ENCODE measurements at regions not wholly inside any gene's neighbourhood (a gene's known extent, or its start where the extent isn't known, plus 50 kb on each side); places are given as distances from the start of the nearest gene placed in this dataset.

DNA sequence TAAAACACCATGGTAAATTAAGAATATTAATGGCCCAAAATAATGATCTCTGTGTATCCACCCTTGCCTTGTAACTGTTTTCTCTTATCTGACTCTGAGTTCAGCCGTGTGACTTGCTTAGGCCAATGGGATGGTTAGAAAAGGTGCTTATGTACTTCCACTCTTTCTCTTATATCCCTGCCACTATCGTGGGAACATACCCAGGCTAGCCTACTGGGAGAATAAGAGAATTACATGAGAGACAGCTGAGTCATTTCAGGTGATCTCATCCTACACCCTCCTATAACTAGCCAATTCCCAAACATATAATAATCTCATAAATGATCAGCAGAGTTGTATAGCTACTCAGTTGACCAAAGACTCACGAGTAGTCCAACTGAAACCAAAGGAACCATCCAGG, 98.3 kb upstream of the ABI3BP start:
- Histone ChIP-seq H3K4me1 (ENCODE audit: control insufficient read depth, insufficient read depth, low read depth, low read length) (no peaks in the 10 kb centered on the region), H3K4ac (ENCODE audit: low read depth in 1 of 2, low read length in 2 of 2) (no peak overlapping the region), H3K4me3 (ENCODE audit: insufficient read depth in 1 of 2, low read depth in 1 of 2, low read length in 2 of 2) (no peak overlapping the region), H2AK5ac (ENCODE audit: low read length, severe bottlenecking) (no peak overlapping the region), H3K9me3 (ENCODE audit: control insufficient read depth, low read length) (no peaks in the 10 kb centered on the region), H3K27ac (ENCODE audit: low read length, poor library complexity, severe bottlenecking) (no peak overlapping the region), H3K18ac (ENCODE audit: low read depth in 1 of 2, low read length in 2 of 2) (no peak overlapping the region), H3K36me3 (ENCODE audit: control insufficient read depth in 1 of 2, insufficient read depth in 2 of 2, low read depth in 1 of 2, low read length in 2 of 2) (no peaks in the 10 kb centered on the region), H2BK12ac (ENCODE audit: low read length in 2 of 2) (no peak overlapping the region), H4K91ac (ENCODE audit: low read length) (no peak overlapping the region), H3K27me3 (ENCODE audit: control insufficient read depth in 1 of 2, insufficient read depth in 1 of 2, low read length in 2 of 2) (no peaks in the 10 kb centered on the region), H3K79me1 (replicated peaks; ENCODE audit: low read length, poor library complexity, severe bottlenecking) (no peaks in the 10 kb centered on the region), H2AFZ (ENCODE audit: low read depth, low read length) (no peak overlapping the region), H3K23ac (ENCODE audit: low read length in 2 of 2) (no peak overlapping the region), H4K8ac (ENCODE audit: low read length) (no peak overlapping the region), H3K9ac (ENCODE audit: low read length) (no peak overlapping the region), H2BK120ac (ENCODE audit: low read depth, low read length) (no peak overlapping the region), H3K4me2 (ENCODE audit: low read length, poor library complexity, severe bottlenecking) (no peak overlapping the region), H2BK15ac (ENCODE audit: low read depth, poor library complexity, severe bottlenecking) (no peak overlapping the region), H3K14ac (ENCODE audit: low read length in 2 of 2) (no peak overlapping the region), H2BK5ac (ENCODE audit: low read depth, low read length, poor library complexity, severe bottlenecking) (no peak overlapping the region)
- WGBS, result 88% methylated on average over 2 of the region's 3 CpGs
- DNase-seq, result no peak

- Histone ChIP-seq H2AK5ac (ENCODE audit: low read length, severe bottlenecking) (no peak overlapping the region), H3K9me3 (ENCODE audit: control insufficient read depth, low read length) (no peaks in the 10 kb centered on the region), H3K36me3 (ENCODE audit: control insufficient read depth in 1 of 2, insufficient read depth in 2 of 2, low read depth in 1 of 2, low read length in 2 of 2) (no peaks in the 10 kb centered on the region), H2AFZ (ENCODE audit: low read depth, low read length) (no peak overlapping the region), H3K23ac (ENCODE audit: low read length in 2 of 2) (no peak overlapping the region), H3K14ac (ENCODE audit: low read length in 2 of 2) (no peak overlapping the region), H4K91ac (ENCODE audit: low read length) (no peak overlapping the region), H3K4me1 (ENCODE audit: control insufficient read depth, insufficient read depth, low read depth, low read length) (no peaks in the 10 kb centered on the region), H3K4me3 (ENCODE audit: insufficient read depth in 1 of 2, low read depth in 1 of 2, low read length in 2 of 2) (no peak overlapping the region), H3K4me2 (ENCODE audit: low read length, poor library complexity, severe bottlenecking) (no peak overlapping the region), H3K9ac (ENCODE audit: low read length) (no peak overlapping the region), H2BK15ac (ENCODE audit: low read depth, poor library complexity, severe bottlenecking) (no peak overlapping the region), H2BK12ac (ENCODE audit: low read length in 2 of 2) (no peak overlapping the region), H3K27me3 (ENCODE audit: control insufficient read depth in 1 of 2, insufficient read depth in 1 of 2, low read length in 2 of 2) (no peaks in the 10 kb centered on the region), H2BK5ac (ENCODE audit: low read depth, low read length, poor library complexity, severe bottlenecking) (no peak overlapping the region), H3K79me1 (replicated peaks; ENCODE audit: low read length, poor library complexity, severe bottlenecking) (no peaks in the 10 kb centered on the region), H4K8ac (ENCODE audit: low read length) (no peak overlapping the region), H2BK120ac (ENCODE audit: low read depth, low read length) (no peak overlapping the region), H3K4ac (ENCODE audit: low read depth in 1 of 2, low read length in 2 of 2) (no peak overlapping the region), H3K27ac (ENCODE audit: low read length, poor library complexity, severe bottlenecking) (no peak overlapping the region), H3K18ac (ENCODE audit: low read depth in 1 of 2, low read length in 2 of 2) (no peak overlapping the region)
- no CpG with 5 or more reads among the region's 1 CpG for WGBS
- DNase-seq, result no peak
Observed at GRCh38 chr3:101085752-101086151, 92.5 kb upstream of the ABI3BP start.

GRCh38 chr3:101084404-101084803, 91.2 kb upstream of the ABI3BP start:
- no peak overlapping the region for H3K4me3 ChIP-seq (ENCODE audit: insufficient read depth in 1 of 2, low read depth in 1 of 2, low read length in 2 of 2)
- H4K91ac ChIP-seq (ENCODE audit: low read length), result no peak overlapping the region
- H3K27me3 ChIP-seq (ENCODE audit: control insufficient read depth in 1 of 2, insufficient read depth in 1 of 2, low read length in 2 of 2), result no peaks in the 10 kb centered on the region
- H3K18ac ChIP-seq (ENCODE audit: low read depth in 1 of 2, low read length in 2 of 2), result no peak overlapping the region
- no peak overlapping the region for H2BK15ac ChIP-seq (ENCODE audit: low read depth, poor library complexity, severe bottlenecking)
- H3K9me3 ChIP-seq (ENCODE audit: control insufficient read depth, low read length), result no peaks in the 10 kb centered on the region
- H3K14ac ChIP-seq (ENCODE audit: low read length in 2 of 2), result no peak overlapping the region
- H2BK5ac ChIP-seq (ENCODE audit: low read depth, low read length, poor library complexity, severe bottlenecking), result no peak overlapping the region
- H3K9ac ChIP-seq (ENCODE audit: low read length), result no peak overlapping the region
- no peak overlapping the region for H3K27ac ChIP-seq (ENCODE audit: low read length, poor library complexity, severe bottlenecking)
- no peaks in the 10 kb centered on the region for H3K36me3 ChIP-seq (ENCODE audit: control insufficient read depth in 1 of 2, insufficient read depth in 2 of 2, low read depth in 1 of 2, low read length in 2 of 2)
- H3K4me2 ChIP-seq (ENCODE audit: low read length, poor library complexity, severe bottlenecking), result no peak overlapping the region
- H3K23ac ChIP-seq (ENCODE audit: low read length in 2 of 2), result no peak overlapping the region
- H2BK12ac ChIP-seq (ENCODE audit: low read length in 2 of 2), result no peak overlapping the region
- no peak overlapping the region for H2AFZ ChIP-seq (ENCODE audit: low read depth, low read length)
- H3K4me1 ChIP-seq (ENCODE audit: control insufficient read depth, insufficient read depth, low read depth, low read length), result no peaks in the 10 kb centered on the region
- no peak for DNase-seq
- no peak overlapping the region for H3K4ac ChIP-seq (ENCODE audit: low read depth in 1 of 2, low read length in 2 of 2)
- no peak overlapping the region for H2BK120ac ChIP-seq (ENCODE audit: low read depth, low read length)
- no peak overlapping the region for H4K8ac ChIP-seq (ENCODE audit: low read length)
- no peak overlapping the region for H2AK5ac ChIP-seq (ENCODE audit: low read length, severe bottlenecking)
- WGBS, result no CpG with 5 or more reads among the region's 1 CpG
- H3K79me1 ChIP-seq (replicated peaks; ENCODE audit: low read length, poor library complexity, severe bottlenecking), result no peaks in the 10 kb centered on the region

GRCh38 chr3:101081999-101082398, 88.8 kb upstream of the ABI3BP start:
- DNase-seq, result peak; percentile 9
- H2AFZ ChIP-seq (ENCODE audit: low read depth, low read length), result no peak overlapping the region
- H2BK12ac ChIP-seq (ENCODE audit: low read length in 2 of 2), result no peak overlapping the region
- no peak overlapping the region for H2BK15ac ChIP-seq (ENCODE audit: low read depth, poor library complexity, severe bottlenecking)
- no peak overlapping the region for H3K4me2 ChIP-seq (ENCODE audit: low read length, poor library complexity, severe bottlenecking)
- no peak overlapping the region for H2BK5ac ChIP-seq (ENCODE audit: low read depth, low read length, poor library complexity, severe bottlenecking)
- no peak overlapping the region for H2AK5ac ChIP-seq (ENCODE audit: low read length, severe bottlenecking)
- H3K27ac ChIP-seq (ENCODE audit: low read length, poor library complexity, severe bottlenecking), result no peak overlapping the region
- H3K18ac ChIP-seq (ENCODE audit: low read depth in 1 of 2, low read length in 2 of 2), result no peak overlapping the region
- no peak overlapping the region for H3K4me3 ChIP-seq (ENCODE audit: insufficient read depth in 1 of 2, low read depth in 1 of 2, low read length in 2 of 2)
- H4K91ac ChIP-seq (ENCODE audit: low read length), result no peak overlapping the region
- no peaks in the 10 kb centered on the region for H3K27me3 ChIP-seq (ENCODE audit: control insufficient read depth in 1 of 2, insufficient read depth in 1 of 2, low read length in 2 of 2)
- H3K14ac ChIP-seq (ENCODE audit: low read length in 2 of 2), result no peak overlapping the region
- H3K9ac ChIP-seq (ENCODE audit: low read length), result no peak overlapping the region
- H2BK120ac ChIP-seq (ENCODE audit: low read depth, low read length), result no peak overlapping the region
- no peaks in the 10 kb centered on the region for H3K4me1 ChIP-seq (ENCODE audit: control insufficient read depth, insufficient read depth, low read depth, low read length)
- no peaks in the 10 kb centered on the region for H3K9me3 ChIP-seq (ENCODE audit: control insufficient read depth, low read length)
- no peak overlapping the region for H3K23ac ChIP-seq (ENCODE audit: low read length in 2 of 2)
- no peaks in the 10 kb centered on the region for H3K36me3 ChIP-seq (ENCODE audit: control insufficient read depth in 1 of 2, insufficient read depth in 2 of 2, low read depth in 1 of 2, low read length in 2 of 2)
- H4K8ac ChIP-seq (ENCODE audit: low read length), result no peak overlapping the region
- no peaks in the 10 kb centered on the region for H3K79me1 ChIP-seq (replicated peaks; ENCODE audit: low read length, poor library complexity, severe bottlenecking)
- no peak overlapping the region for H3K4ac ChIP-seq (ENCODE audit: low read depth in 1 of 2, low read length in 2 of 2)
